NCI-H748 treated with DMSO at 0.1 percent for 48 hours (cell line): ENCODE measurements at regions not wholly inside any gene's neighbourhood (a gene's known extent, or its start where the extent isn't known, plus 50 kb on each side); places are given as distances from the start of the nearest gene placed in this dataset.
"Not testable (repeated sequence)": the region's sequence is repeated elsewhere in the genome, so short reads cannot be mapped to it uniquely, and the experiment has no call there.

Experiments
- DNase-seq: peaks from one replicate; lab custom pipeline; 2025; lab: John Stamatoyannopoulos, UW

DNA sequence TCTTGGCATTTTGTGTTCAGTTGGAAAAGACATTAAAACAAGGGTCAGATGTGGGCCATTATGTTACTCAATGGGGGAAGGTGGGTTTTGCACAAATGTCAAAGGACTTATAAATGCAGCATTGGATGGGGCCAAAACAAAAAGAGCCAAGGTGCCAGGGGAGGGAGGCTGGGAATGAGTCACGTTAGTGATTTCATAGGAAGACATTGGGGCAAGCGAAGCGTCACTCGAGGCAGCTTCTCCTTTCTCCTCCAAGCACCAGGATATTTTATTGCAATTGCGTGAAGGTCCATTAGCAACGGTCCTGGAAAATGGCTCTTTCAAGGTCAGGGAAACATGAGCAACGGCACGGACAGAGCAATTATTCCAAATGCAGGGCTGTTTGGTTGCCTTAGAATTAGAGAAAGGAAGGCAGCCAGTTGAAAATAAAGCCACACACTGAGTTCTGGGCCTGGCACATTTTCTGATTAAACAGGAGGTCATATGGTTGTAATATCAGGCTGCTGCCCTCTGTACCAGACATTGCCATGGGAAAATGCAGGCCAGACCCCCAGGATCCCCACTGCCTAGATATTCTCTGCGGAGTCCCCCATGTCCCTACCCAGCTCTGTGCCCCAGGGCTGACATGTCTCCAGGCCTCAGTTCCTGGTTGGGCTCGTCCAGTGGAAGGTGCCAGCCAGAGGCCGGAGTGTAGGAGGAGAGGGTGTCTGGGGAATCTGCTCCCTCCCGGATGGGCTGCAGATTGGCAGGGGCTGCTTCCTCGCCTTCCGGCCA lies 63.3 kb upstream of the NANOS1 start:
- no peak for DNase-seq

DNA sequence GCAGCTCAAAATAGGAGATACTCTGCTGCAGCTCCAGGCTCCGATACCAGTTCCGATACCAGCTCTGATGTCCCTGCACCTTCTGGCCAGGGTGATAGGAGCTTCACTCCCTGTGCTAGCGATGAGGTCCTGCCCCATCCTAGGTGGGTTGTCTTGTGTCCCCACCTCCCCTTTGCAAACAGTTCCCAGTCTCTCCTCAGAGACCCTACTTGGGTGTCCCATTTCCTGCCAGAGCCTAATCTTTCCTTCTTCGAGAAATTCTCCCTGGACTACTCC lies 62.7 kb upstream of the NANOS1 start:
- no peak for DNase-seq

DNA sequence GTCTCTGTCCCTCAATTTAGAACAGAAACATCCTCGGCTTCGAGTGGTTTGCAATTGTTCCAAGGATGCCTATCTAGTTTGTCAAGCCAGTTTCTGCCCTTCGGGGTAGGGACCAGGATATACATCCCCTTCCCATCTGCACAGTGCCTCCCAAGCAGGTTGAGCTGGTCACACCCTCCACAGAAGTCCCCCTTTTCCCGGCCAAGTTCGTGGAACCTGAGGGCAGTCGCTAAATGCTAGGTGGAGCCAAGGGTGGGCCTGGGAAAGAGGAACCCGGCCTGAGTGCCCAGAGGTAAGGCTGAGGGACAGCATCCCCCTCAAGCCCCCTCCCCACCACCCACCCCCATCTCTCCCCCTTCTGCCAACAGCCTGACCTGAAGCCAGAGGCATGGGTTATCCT lies 62.4 kb upstream of the NANOS1 start:
- no peak for DNase-seq

DNA sequence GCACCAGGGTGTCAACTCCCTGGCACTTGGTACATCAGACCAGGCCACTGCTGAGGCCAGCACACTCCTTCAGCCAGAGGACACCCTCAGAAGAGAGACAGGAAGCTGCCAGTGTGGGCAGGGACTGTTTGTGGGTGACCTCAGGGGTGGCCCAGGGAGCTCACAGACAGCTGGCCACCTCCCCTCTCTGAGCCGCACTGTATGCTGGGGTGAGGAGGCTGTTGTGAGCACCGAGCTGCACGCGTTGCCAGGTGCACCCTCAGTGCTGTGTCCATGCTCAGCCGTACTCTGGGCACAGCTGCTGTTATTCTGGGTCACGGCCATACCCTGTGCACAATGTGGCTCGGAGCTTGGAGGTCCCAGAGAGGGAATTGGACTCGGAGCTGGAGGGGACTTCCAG lies 61.5 kb upstream of the NANOS1 start:
- no peak for DNase-seq

DNA sequence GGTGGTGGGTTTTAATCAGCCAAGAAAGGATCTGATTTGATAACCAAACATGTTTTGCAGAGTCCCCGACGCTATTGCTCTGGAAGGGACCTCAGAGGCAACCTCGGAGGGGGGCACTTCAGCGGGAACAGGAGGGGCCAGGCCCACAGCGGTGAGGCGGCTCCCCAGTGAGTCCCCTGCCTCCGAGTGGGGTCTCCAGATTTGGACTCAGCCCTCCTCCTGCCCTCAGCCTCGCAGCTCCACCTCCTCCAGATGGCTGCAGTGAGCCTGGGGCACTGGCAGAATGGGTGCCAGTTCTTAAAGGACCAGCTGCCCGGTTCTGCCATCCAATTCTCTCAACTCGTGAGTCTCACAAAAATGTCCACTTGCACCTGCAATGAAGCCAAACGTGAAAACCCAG lies 61.0 kb upstream of the NANOS1 start:
- DNase-seq, result no peak

DNA sequence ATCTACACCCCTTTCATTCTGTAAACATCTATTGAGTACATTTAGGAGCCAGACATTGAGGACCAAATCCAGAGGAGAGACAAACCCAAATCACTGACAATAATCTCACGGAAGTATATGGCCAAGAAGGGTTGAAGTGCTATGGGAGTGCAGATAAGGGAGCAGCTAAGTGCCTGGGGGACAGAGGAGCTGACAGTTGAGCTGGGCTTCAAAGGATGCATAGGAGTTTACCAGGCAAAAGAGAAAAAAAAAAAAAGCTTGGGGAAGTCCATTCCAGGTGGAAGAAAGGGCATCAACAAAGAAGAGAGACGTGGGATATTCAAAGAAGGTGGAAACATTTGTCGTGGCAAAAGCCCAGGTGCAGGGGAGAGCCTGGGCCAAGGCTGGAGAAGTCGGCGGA lies 60.5 kb upstream of the NANOS1 start:
- DNase-seq, result no peak

DNA sequence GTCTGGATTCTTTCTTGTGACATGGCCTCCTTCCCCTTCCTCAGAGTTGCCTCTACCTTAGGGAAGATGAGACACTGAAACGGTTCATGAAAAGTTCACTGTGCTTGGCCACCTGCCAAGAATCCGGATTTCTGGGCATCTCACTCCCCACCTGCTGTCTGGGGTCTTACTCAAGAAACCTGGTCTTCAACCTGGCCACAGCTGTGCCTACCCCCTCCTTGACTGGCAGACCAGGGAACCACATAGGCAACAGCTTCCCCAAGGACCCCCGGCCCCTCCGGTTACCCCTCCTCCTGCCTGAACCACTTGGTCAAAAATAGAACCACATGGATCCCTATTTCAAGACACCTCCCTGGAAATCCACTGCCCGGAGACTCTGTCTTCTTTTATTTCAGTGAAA lies 58.7 kb upstream of the NANOS1 start:
- no peak for DNase-seq

DNA sequence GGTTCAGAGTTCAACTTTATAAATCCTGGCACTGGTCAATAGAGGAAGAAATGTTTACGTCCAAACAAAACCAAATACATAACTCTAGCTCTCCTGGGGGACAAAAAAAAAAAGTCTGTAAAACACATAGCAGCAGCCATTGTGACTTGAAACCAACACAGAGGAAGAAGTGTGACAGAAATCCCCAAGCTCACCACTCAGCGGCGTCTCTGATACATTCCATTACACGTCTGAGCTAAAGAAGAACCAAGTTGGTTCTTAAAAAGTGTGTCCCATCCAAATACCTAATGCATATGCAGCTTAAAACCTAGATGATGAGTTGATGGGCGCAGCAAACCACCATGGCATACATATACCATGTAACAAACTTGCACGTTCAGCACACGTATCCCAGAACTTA lies 58.3 kb upstream of the NANOS1 start:
- no peak for DNase-seq

DNA sequence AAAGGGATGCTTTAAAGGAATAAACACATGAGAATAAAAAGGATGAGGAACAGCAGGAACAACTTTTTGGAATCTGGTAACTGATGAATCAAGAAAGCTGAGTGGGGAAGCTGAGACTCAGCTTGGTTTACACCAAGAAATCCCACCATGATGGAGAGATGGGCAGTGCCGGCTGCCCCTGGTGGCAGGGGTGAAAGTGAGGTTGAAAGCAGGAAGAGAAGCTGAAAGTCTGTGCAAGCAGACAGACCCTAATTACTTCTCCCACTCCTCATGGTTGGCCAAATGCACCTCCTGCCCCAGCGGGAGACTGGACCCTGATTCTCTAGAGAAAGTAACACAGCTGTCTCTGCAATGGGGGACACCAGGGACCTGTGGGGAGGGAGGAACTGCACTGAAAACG lies 57.6 kb upstream of the NANOS1 start:
- no peak for DNase-seq

DNA sequence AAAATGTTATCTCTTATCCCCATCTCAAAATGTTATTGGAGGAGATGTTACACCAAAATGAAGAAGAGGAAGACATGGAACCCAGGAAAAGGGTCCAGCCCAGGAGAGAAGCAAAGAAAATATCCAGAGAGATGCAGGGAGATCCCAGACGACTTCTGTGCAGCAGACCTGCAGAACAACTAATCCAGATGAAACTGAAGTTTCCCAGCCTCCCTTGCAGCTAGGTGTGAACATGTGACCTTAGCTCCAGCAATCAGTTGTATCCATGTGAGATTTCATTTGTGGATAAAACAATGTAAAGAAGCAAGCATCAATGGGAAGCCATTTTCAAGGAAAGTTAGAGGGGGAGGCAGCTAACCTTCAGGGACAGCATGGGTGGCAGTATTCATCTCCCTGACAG lies 55.8 kb upstream of the NANOS1 start:
- no peak for DNase-seq

DNA sequence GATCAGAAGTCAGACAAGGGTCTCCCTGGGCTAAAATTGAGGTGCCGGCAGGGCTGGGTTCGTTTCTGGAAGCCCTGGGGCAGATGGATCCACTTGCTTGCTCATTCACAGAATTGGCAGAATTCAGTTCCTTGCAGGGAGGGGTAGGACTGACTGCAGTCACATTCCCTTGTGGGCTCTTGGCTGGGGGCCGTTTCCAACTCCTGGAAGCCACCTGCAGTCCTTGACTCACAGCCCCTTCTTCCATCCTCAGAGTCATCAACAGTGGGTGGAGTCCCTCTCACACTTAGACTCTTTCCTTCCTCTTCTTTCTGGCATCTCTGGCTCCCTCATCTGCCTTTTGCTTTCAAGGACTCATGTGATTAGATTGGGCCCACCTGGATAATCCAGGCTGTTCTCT lies 54.6 kb upstream of the NANOS1 start:
- DNase-seq, result no peak

DNA sequence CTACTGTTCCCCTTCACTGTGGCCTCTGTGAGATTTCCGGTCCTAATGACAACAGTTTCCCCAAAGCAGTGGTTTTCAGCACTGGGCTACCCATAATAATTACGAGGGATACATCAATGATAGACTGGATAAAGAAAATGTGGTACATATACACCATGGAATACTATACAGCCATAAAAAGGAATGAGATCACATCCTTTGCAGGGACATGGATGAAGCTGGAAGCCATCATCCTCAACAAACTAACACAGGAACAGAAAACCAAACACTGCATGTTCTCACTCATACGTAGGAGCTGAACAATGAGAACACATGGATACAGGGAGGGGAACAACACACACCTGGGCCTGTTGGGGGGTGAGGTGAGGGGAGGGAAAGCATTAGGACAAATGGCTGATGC lies 53.3 kb upstream of the NANOS1 start:
- not testable (repeated sequence) for DNase-seq

DNA sequence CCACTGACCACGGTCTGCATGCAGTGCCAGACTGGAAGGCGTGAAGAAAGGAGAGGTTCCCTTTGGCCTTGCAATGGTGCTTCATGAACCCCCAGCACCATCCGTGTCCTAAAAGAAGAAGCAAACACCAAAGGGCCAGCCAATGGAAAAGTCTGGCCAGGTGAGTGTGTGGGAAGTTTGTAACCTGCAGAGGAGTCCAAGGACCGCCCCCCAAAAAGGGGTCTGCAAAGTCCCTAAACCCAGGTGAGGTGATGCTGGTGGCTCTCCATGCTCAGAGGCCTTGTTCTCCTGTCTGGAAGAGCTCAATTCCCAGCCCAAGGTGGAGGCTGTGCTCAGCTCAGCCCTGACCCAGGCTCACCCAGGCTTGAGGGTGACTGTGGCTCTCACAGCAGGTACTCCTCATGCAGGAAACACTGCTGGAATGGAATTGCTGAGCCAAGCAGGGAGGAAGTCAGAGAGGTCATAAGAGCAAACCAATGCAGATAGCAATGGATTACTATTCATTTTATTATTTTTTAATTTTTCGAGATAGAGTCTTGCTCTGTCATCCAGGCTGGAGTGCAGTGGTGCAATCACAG lies 52.4 kb upstream of the NANOS1 start:
- no peak for DNase-seq

DNA sequence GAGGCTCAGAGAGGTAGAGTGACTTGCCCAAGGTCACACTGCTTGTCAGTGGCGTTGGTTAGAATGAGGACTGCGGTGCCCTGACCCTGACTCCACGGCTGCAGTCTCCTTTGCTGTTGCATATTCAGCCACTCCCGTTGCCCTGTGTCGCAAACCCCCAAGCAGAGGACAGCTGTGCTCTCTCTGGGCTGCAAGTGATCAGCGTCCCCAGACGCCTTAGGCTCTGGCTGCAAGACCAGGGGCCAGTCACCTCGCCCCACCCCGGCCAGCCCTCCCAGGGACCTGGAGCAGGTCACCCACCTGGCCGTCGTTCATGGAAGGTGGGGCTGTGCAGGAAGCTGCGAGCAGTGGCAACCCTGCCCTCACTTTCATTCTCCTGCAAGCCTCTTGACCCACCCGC lies 51.7 kb upstream of the NANOS1 start:
- DNase-seq, result no peak

DNA sequence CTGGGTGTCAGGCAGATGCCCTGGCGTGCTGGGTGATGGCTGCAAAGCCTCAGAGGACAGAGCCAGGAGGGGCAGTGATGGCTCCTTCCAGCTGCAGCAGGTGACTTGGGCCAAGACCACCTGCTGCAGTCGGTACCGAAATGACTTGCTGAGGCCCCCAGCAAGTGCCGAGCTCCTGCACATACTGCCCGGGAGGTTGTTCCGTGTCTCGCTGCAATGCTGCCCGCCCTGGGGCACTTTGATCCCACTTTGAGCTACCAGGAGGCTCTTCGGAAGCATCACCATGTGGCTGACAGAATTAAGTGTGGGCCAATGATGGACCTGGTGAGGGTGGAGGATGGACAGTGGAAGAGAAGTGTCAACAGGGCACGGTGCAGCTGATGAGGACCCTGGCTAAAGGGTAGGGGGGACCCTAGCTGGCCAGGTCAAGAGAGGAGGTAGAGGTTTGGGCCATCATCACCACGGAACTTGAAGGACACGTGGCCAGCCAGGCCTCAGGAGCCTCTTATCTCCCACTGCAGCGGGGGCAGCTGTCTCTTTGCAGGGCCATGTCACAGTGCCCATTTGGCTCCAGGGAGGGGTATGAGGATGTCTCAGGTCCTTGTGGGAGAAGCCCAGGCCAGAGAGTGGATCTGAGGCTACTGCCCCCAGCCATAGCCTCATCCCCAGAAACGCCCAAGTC lies 51.1 kb upstream of the NANOS1 start:
- no peak for DNase-seq

DNA sequence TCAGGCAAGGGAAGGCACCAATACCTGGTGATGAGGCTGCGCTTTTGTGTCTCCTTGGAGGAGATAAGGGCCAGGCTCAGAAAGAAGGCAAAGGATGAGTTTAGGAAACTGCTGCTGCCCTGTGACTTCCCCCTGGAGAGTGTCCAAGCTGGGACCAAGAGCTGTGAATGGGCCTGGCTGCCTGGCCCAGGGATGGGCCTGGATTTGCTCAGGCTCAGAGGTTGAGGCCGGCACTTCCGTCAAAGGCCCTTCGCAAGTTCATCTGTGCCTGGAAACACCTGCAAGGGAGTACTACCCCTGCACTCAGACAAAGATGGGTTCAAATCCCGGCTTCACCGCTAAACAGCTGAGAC lies 50.5 kb upstream of the NANOS1 start:
- no peak for DNase-seq

DNA sequence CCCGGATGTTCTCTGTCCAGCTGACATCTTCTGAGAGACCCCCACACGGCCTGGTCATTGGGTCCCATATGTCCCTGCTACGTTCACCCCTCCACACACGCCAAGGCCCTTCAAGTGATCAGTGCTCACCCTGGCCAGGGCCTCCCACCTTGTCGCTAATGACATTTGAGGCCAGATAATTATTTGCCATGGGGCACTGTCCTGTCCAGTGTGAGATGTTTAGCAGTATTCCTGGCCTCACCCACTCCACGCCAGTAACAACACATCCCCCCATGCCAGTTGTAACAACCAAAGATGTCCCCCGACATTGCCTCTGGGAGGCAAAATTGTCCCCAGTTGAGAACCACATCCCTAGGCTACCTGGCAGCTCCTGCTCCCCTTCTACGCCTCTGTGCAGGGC lies 49.9 kb upstream of the NANOS1 start:
- DNase-seq, result no peak
